Neural progenitor cell (in vitro differentiated cells): ENCODE measurements at regions not wholly inside any gene's neighbourhood (a gene's known extent, or its start where the extent isn't known, plus 50 kb on each side); places are given as distances from the start of the nearest gene placed in this dataset.

Source experiments
- DNase-seq: peaks from one replicate; pipeline ENCODE4 v3.0.0-alpha.2; 2016; ENCODE audit warnings: low spot score
- H2AFZ ChIP-seq: fragments of 200-600 bp; sonication (generic); replicated peaks from 2 replicates; pipeline ENCODE4 v1.6.1; 2016; ENCODE audit warnings: antibody characterized with exemption
- H3F3A ChIP-seq: fragments of 200-600 bp; sonication (generic); 2 replicates; pipeline ENCODE4 v1.6.1; 2016; ENCODE audit warnings: antibody characterized with exemption, low read depth
- H3K27ac ChIP-seq: fragments of 200-600 bp; sonication (generic); 2 replicates; pipeline ENCODE4 v1.5.1; 2016; ENCODE audit warnings: mild to moderate bottlenecking
- H3K27me3 ChIP-seq: fragments of 200-600 bp; sonication (generic); 2 replicates; pipeline ENCODE4 v1.6.1; 2016; ENCODE audit warnings: mild to moderate bottlenecking, moderate library complexity
- H3K36me3 ChIP-seq: fragments of 200-600 bp; sonication (generic); 2 replicates; pipeline ENCODE4 v1.5.1; 2016
- H3K4me1 ChIP-seq: fragments of 200-600 bp; sonication (generic); 2 replicates; pipeline ENCODE4 v1.6.1; 2016; ENCODE audit warnings: mixed run types
- H3K4me2 ChIP-seq: fragments of 200-600 bp; sonication (generic); 2 replicates; pipeline ENCODE4 v1.6.1; 2016
- H3K4me3 ChIP-seq: fragments of 200-600 bp; sonication (generic); 2 replicates; pipeline ENCODE4 v1.5.1; 2016
- H3K79me2 ChIP-seq: fragments of 200-600 bp; sonication (generic); 2 replicates; pipeline ENCODE4 v1.6.1; 2016; ENCODE audit warnings: low read depth
- H3K9ac ChIP-seq: fragments of 200-600 bp; sonication (generic); 2 replicates; pipeline ENCODE4 v1.6.1; 2016
- H3K9me3 ChIP-seq: fragments of 200-600 bp; sonication (generic); 2 replicates; pipeline ENCODE4 v1.5.1; 2016; ENCODE audit warnings: low read depth
- H4K20me1 ChIP-seq: fragments of 200-600 bp; sonication (generic); 2 replicates; pipeline ENCODE4 v1.6.1; 2016; ENCODE audit warnings: low read depth
- H3K27ac Mint-ChIP-seq: 3 replicates; pipeline ENCODE4 v1.8.0; 2021; ENCODE audit warnings: mixed read lengths
- H3K27me3 Mint-ChIP-seq: 2 replicates; pipeline ENCODE4 v1.8.0; 2022; ENCODE audit warnings: low read depth, mild to moderate bottlenecking, inconsistent platforms, moderate library complexity, mixed read lengths; ENCODE audit not compliant: insufficient read depth
- H3K36me3 Mint-ChIP-seq: 3 replicates; pipeline ENCODE4 v1.8.0; 2021; ENCODE audit warnings: mixed read lengths
- H3K4me1 Mint-ChIP-seq: 3 replicates; pipeline ENCODE4 v1.8.0; 2021; ENCODE audit warnings: mixed read lengths
- H3K4me3 Mint-ChIP-seq: 3 replicates; pipeline ENCODE4 v1.8.0; 2021; ENCODE audit warnings: mild to moderate bottlenecking, moderate library complexity, mixed read lengths
- H3K9me3 Mint-ChIP-seq: 3 replicates; pipeline ENCODE4 v1.8.0; 2020; ENCODE audit warnings: mixed read lengths
- EZH2 ChIP-seq: fragments of 200-600 bp; sonication (generic); IDR thresholded peaks from 2 replicates; pipeline ENCODE4 v1.6.1; 2017; ENCODE audit warnings: antibody characterized with exemption, mild to moderate bottlenecking, moderate library complexity
- EZH2phosphoT487 ChIP-seq: fragments of 200-600 bp; sonication (generic); IDR thresholded peaks from 2 replicates; pipeline ENCODE4 v1.6.1; 2017; ENCODE audit warnings: antibody characterized with exemption
- TF ChIP-seq, protein P1 (sequence below): fragments of 200-600 bp; sonication (generic); IDR thresholded peaks from 2 replicates; pipeline ENCODE4 v1.5.1; 2017; ENCODE audit warnings: antibody characterized with exemption, mild to moderate bottlenecking

DNA sequence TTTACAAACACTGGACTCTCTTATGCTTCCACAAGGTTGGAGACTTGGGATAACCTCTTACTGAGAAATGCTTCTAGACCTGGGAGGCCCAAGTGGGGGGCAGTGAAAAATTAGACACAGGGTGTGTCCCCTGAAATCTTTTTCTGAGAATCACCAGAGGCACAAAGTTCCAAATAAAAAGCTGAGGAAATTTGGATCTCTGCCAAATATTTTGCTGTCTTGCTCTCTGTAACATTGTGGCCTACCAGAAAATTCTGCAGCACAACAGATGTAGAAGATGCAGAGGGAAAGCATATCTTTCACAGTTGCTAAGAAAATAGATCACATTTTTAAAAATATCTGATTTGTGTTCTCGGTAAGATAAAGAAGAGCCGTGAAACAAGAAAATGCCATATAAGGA, 849.4 kb downstream of the CCSER2 start:
- DNase-seq = no peak
- Histone ChIP-seq H3F3A (no peaks in the 10 kb centered on the region), H3K9me3 (peaks cover 3% of the 10 kb centered on the region), H3K4me1 (no peaks in the 10 kb centered on the region), H3K36me3 (no peaks in the 10 kb centered on the region), H3K79me2 (no peaks in the 10 kb centered on the region), H4K20me1 (no peaks in the 10 kb centered on the region), H3K4me2 (no peak overlapping the region), H3K9ac (no peak overlapping the region), H3K27me3 (no peaks in the 10 kb centered on the region), H3K4me3 (no peak overlapping the region), H3K27ac (no peak overlapping the region), H2AFZ (no peak overlapping the region)
- Mint-ChIP-seq H3K27me3 (peaks cover 3% of the 10 kb centered on the region), H3K36me3 (no peaks in the 10 kb centered on the region), H3K4me3 (no peak overlapping the region), H3K4me1 (peaks cover 9% of the 10 kb centered on the region), H3K9me3 (peaks cover 8% of the 10 kb centered on the region), H3K27ac (no peak overlapping the region)
- TF ChIP-seq EZH2 (no peak), EZH2phosphoT487 (no peak)
- TF ChIP-seq, protein P1, sequence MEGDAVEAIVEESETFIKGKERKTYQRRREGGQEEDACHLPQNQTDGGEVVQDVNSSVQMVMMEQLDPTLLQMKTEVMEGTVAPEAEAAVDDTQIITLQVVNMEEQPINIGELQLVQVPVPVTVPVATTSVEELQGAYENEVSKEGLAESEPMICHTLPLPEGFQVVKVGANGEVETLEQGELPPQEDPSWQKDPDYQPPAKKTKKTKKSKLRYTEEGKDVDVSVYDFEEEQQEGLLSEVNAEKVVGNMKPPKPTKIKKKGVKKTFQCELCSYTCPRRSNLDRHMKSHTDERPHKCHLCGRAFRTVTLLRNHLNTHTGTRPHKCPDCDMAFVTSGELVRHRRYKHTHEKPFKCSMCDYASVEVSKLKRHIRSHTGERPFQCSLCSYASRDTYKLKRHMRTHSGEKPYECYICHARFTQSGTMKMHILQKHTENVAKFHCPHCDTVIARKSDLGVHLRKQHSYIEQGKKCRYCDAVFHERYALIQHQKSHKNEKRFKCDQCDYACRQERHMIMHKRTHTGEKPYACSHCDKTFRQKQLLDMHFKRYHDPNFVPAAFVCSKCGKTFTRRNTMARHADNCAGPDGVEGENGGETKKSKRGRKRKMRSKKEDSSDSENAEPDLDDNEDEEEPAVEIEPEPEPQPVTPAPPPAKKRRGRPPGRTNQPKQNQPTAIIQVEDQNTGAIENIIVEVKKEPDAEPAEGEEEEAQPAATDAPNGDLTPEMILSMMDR = no peak

DNA sequence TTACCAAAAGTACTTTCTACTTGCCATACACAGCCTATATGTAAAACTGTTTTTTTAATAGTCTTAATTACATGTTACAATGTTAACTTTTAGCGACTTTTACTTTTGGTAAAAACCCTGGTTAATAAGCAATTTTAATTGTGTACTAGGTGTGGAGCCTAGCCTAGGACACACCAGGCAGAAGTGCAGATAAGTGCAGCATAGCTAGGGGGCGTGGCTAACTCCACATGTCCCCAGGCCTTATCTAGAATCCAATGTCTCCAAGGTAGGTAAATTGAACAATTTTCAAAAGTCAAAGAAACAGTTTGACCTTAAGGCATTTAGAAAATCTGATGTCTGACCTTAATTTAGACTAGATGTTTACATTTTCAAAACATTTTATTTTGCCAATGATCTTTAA, 858.7 kb downstream of the CCSER2 start:
- Histone ChIP-seq H2AFZ (no peak overlapping the region), H3K9me3 (peaks cover 9% of the 10 kb centered on the region), H3K79me2 (no peaks in the 10 kb centered on the region), H3K4me2 (no peak overlapping the region), H3K36me3 (no peaks in the 10 kb centered on the region), H4K20me1 (no peaks in the 10 kb centered on the region), H3F3A (no peaks in the 10 kb centered on the region), H3K4me3 (no peak overlapping the region), H3K9ac (no peak overlapping the region), H3K4me1 (no peaks in the 10 kb centered on the region), H3K27ac (no peak overlapping the region), H3K27me3 (no peaks in the 10 kb centered on the region)
- H3K27me3 Mint-ChIP-seq = peaks cover 11% of the 10 kb centered on the region
- TF ChIP-seq EZH2 (no peak), EZH2phosphoT487 (no peak)
- TF ChIP-seq, protein P1 = no peak
- no peak for DNase-seq
- H3K27ac Mint-ChIP-seq = no peak overlapping the region
- peaks cover 6% of the 10 kb centered on the region for H3K9me3 Mint-ChIP-seq
- peaks cover 3% of the 10 kb centered on the region for H3K4me1 Mint-ChIP-seq
- H3K4me3 Mint-ChIP-seq = no peak overlapping the region
- H3K36me3 Mint-ChIP-seq = no peaks in the 10 kb centered on the region

DNA sequence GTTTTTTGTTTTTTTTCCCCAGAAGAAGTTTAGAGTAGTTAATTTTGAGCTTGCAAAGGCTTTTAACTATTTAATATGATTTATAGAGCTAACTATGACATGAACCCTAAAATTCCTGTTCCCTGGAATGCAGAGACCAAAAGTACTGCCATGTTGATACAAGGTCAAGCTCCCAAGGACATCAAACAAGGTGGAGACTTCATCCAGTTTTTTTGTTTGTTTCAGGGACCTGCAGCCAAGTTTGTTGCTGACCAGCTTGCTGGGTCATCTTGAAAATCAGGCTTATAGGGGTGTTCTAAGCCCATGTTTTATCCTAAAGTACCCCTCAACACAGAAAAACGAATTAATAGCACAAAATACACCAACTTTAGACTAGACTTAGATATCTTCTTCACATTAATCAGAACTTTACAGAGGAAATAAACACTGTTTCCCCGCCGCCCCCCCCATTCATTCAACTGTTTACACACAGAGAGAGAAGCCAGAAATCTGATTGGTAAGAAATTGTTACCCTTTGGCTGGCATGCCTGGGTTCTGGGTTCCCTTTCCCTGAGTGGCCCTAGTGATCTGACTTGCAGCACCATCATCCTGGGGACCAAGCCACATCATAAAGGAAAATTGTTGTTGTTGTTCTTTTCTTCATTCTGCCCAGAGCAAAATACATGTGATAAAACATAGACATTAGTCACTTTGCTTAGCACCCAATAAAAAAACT, 860.5 kb downstream of the CCSER2 start:
- H3K9me3 Mint-ChIP-seq = peaks cover 6% of the 10 kb centered on the region
- Histone ChIP-seq H3K4me1 (no peaks in the 10 kb centered on the region), H4K20me1 (no peaks in the 10 kb centered on the region), H3K27me3 (no peaks in the 10 kb centered on the region), H3K27ac (no peak overlapping the region), H3K9ac (no peak overlapping the region), H3K4me3 (no peak overlapping the region), H3K79me2 (no peaks in the 10 kb centered on the region), H3F3A (no peaks in the 10 kb centered on the region), H3K9me3 (peaks cover 9% of the 10 kb centered on the region), H3K4me2 (no peak overlapping the region), H3K36me3 (no peaks in the 10 kb centered on the region), H2AFZ (no peak overlapping the region)
- no peak overlapping the region for H3K4me3 Mint-ChIP-seq
- no peak overlapping the region for H3K27ac Mint-ChIP-seq
- no peaks in the 10 kb centered on the region for H3K36me3 Mint-ChIP-seq
- no peak for TF ChIP-seq EZH2
- TF ChIP-seq, protein P1 = no peak
- no peak for TF ChIP-seq EZH2phosphoT487
- peaks cover 10% of the 10 kb centered on the region for H3K4me1 Mint-ChIP-seq
- H3K27me3 Mint-ChIP-seq = peaks cover 11% of the 10 kb centered on the region
- DNase-seq = no peak
